ENCODE measurements at regions not wholly inside any gene's neighbourhood (a gene's known extent, or its start where the extent isn't known, plus 50 kb on each side); places are given as distances from the start of the nearest gene placed in this dataset.
"Not testable (repeated sequence)": the region's sequence is repeated elsewhere in the genome, so short reads cannot be mapped to it uniquely, and the experiment has no call there.

GRCh38 chr15:39414201-39414600 lies 166.7 kb upstream of the THBS1 start:
- no peak for DNase-seq

GRCh38 chr15:39415634-39416033 lies 165.2 kb upstream of the THBS1 start:
- DNase-seq: no peak

GRCh38 chr15:39416258-39416657 lies 164.6 kb upstream of the THBS1 start:
- no peak for DNase-seq

DNA sequence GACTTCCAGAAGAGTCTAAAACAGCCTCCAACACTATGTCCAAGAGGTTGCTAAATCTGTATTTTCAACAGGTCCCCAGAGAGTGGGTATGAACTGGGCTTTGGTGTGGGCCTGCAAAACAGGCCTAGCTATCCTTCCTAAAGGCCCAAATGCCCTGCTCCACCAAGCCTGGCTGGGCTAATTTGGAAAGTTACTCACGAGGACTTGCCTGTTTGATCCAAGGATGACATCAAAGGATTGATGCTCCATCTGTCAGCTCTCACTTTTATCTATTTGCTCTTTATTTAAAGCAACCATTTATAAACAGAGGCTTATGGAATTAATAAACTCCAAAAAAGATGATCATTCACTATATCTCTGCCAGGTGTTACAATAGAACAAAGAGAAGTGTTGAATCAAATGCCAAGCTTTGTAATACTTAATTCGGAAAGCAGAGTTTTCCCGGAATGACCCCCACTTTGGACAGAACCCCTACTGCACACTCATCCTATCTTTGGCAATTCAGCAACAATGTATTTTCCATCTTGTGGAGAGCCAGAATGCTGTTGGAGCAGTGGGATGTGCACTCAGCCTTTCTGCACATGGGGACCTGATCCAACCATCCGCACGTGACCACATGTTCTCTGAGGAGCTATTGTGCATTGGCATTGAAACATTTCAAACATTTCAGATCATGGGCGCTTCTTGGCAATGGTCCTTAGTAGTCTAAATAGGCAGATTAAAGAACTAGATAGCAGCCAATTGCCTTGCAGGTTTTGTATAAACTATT lies 163.3 kb upstream of the THBS1 start:
- peak; percentile 85 for DNase-seq

GRCh38 chr15:39419651-39420050 lies 161.2 kb upstream of the THBS1 start:
- DNase-seq: no peak

- DNase-seq: not testable (repeated sequence)
Observed at GRCh38 chr15:39420123-39420852, 160.6 kb upstream of the THBS1 start.

- DNase-seq: not testable (repeated sequence)
Observed at GRCh38 chr15:39420853-39421192, 160.1 kb upstream of the THBS1 start.

DNA sequence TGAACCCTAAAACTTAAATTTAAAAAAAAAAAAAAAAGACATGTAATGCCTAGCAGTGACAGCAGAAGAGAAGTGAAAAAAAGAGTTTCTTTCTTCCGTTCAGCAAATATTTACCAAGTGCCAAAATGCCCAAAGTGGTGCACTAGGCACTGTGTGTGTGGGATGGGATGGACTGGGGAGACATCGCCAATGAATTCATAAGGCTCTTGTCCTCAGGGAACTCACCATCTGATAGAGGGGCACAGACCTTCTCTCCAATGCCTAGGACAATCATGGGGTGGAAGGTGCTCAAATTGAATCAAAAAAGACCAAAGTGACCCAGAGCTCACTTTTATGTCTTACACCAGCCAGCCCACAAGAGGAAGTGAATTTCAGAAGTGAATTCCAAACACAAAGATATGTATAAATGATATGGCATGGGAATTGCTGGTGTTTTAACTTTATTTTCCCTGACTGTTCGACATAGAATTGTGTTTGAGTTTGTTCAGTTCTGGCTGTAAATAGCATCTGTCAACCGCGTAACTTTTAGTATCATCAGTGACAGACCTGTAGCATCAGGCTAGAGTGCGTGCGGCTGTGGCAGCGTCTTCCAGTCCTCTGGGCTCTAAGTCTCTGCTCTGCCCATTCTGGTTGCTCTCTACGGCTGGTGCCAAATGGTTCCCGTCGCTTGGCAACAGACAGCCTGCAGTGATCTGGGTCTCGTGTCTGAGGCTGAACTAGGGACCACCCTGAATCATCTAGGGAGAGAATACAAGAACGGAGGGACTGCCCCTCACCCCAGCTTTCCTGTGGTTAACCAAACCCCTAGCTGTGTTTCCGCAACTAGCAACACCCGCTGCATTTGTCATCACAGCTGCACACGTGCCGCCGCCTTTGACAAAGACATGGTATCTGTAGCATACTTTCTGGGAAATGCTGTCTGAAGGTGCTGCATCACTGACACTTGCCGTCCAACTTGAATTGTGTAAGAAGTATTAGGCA lies 154.0 kb upstream of the THBS1 start:
- DNase-seq: peak; percentile 46

DNA sequence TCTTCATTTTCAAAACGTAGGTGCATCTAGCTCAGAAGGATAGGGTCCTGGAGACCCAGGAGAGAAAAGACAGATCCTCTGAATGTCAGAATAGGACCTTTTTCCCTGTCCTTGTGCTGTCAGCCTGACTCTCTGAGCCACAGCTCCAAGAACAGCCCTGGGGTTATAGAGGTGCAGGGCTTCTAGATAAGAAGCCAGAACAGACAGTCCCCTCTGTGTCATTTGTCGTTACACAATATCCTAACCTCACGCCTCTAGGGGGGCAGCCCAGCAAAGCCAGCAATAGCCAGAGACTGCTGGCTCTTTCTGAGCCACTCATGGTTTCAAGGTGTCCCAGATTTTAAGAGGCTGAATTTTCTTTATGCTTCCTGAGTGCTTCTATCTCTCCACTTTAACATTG lies 153.2 kb upstream of the THBS1 start:
- DNase-seq: no peak

- DNase-seq: no peak
Observed at GRCh38 chr15:39429898-39430357, 151.0 kb upstream of the THBS1 start.

- no peak for DNase-seq
Observed at GRCh38 chr15:39430389-39430788, 150.5 kb upstream of the THBS1 start.

DNA sequence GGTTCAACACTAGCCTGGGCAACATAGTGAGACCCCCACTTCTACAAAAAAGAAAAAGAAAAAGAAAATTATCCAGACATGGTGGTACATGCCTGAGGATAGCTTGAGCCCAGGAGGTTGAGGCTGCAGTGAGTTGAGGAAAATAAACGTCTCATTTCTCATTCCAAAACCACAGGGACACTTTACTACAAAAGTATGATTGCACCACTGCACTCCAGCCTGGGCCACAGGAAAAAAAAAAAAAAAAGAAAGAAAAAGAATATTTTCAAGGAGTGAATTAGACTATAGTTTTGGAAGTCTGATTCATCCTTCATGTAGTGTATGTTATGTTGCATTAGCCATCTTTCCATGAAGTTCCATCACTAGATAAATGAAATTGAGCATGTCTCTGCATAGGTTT lies 149.5 kb upstream of the THBS1 start:
- DNase-seq: no peak

- no peak for DNase-seq
Observed at GRCh38 chr15:39432026-39432425, 148.9 kb upstream of the THBS1 start.

DNA sequence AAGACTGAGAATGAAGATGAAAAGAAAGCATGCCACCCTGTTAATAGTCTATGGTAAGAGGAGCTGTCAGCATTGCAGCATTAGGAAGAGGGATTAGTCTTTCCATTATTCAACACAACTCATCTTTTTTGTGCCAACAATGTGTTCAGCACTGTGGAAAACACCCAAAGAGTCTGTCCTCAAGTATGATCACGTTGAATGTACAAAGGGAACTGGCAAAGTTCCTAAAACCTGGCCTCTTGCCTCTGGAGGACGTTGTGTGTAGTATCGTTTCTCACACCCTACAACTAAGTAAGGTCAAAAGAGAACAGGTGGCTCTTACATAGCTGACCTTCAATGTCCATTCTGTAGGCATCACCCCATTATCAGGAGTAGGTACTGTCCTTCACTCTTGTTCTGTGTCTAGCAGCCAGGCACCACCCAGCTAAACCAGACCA lies 147.9 kb upstream of the THBS1 start:
- peak; percentile 26 for DNase-seq

DNA sequence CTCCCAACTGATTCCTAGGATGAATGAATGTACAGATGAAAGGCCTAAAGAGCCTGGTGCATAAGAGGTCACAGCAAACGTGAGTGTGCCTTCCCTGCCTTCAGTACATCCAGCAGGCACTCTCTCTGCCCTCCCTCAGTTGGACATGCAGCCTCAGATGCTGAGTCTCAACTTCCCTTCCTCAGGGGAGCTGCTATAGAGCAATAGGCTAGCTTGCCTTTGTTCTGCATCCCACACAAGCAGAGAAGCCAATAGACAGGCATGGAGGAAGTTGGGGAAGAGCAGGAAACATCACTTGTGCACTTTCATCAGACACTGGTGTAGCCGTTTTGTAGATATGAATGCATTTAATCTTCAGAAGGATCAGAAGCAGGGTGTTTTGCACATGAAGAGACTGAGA lies 147.5 kb upstream of the THBS1 start:
- no peak for DNase-seq

DNA sequence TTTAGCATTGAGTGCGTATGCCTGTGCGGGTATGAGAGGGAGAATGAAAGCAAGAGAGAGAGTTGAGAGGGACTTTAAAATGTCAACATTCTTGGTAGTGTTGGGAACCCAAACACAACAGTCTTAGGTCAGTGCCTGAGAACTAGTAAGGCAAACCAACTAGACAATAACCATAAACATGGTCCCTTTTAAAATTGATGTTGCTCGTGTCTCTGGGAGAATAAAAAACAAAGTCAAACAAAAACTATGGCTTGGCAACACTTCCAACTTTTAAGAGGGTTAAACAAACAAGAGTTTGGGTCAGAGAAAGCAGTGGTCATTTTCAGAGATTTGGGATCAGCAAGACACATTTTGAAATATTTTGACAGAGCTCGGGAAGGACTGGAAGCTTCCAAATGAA lies 146.7 kb upstream of the THBS1 start:
- no peak for DNase-seq

- no peak for DNase-seq
Observed at GRCh38 chr15:39434751-39435238, 146.1 kb upstream of the THBS1 start.

- DNase-seq: no peak
Observed at GRCh38 chr15:39435244-39435643, 145.6 kb upstream of the THBS1 start.

DNA sequence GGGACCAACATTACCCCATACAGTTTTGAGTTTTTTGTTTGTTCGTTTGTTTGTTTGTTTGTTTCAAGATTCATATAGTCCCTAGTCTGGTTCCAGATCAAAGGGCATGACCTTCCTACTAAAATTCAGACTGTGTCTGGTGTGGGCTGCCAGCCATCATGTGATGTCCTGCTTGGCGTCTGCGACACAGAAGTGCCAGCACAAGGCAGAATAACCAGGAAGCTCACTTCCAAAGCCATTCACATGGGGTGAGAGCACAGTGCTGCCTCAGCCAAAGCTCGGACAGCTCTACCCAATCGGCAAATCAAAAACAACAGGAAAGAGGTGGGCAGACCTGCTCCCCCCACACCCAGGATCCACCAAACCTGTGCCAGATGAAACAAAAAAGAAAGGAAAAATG lies 142.6 kb upstream of the THBS1 start:
- no peak for DNase-seq

- DNase-seq: no peak
Observed at GRCh38 chr15:39438799-39439592, 141.9 kb upstream of the THBS1 start.

DNA sequence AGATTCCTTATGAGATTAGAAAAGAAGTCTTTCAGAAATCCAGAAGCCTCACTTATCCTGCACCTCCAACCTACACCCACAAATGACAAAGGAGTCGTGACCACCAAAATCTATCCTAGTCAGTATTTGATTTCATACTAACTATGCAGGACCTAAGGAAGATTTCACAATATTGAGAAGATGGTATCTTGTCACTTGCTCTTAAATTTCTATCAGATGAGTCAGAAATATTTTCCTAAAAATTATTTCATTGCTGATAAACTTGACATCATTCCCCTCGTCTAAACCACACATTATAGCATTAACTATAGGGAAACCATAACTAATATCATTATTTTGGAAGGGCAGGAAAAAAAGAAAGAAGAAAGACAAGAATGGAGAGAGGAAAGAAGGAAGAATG lies 138.0 kb upstream of the THBS1 start:
- no peak for DNase-seq

DNA sequence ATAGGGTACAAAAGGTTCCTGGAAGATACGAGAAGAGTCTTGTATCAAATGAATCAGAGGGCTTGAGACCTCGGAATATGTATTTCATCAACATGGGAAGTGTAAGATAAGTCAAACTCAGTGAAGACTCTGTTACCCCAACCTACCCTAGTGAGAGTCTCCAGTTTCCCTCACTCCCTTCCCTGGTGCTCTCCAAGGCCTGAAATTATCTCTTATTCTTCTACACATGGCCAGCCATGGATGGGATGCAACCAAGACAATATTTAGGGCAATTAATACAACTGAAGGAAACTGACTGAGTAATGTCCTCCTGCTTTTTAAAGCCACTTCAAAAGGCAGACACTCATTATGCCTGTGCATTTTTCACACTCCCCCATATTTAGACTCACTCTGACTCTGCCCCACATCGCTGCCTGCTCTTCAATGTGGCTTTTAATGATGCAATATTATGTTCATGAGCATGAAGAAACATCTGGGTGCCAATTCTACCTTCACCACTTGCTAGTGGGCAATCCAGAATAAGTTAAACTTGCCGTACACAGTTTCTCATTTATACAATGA lies 137.1 kb upstream of the THBS1 start:
- no peak for DNase-seq
